ENCODE measurements at regions not wholly inside any gene's neighbourhood (a gene's known extent, or its start where the extent isn't known, plus 50 kb on each side); places are given as distances from the start of the nearest gene placed in this dataset.

DNA sequence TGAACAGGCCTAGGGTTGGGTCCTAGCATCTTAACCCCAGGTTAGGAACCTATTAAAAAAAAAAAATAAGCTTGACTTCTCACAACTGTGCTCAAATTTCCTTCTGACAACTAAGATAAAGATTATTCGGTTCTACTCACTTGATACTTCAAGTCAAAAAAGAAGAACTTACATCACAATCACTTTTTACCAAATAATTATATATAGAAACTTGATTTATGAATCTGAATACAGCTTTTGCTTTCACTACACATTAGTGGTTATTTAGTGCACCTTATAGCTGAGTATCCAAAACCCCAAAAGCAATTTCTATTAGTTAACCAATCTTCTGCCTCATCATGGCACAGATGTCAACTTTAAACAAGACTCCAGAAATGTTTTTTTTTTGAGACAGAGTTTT is 119.0 kb upstream of the DST start:
- TF ChIP-seq POLR2A (IDR thresholded peaks at IDR 0.05; ENCODE audit: low read length) = no peak
- no peak for TF ChIP-seq CTCF (IDR thresholded peaks at IDR 0.05)
- TF ChIP-seq, protein P1, sequence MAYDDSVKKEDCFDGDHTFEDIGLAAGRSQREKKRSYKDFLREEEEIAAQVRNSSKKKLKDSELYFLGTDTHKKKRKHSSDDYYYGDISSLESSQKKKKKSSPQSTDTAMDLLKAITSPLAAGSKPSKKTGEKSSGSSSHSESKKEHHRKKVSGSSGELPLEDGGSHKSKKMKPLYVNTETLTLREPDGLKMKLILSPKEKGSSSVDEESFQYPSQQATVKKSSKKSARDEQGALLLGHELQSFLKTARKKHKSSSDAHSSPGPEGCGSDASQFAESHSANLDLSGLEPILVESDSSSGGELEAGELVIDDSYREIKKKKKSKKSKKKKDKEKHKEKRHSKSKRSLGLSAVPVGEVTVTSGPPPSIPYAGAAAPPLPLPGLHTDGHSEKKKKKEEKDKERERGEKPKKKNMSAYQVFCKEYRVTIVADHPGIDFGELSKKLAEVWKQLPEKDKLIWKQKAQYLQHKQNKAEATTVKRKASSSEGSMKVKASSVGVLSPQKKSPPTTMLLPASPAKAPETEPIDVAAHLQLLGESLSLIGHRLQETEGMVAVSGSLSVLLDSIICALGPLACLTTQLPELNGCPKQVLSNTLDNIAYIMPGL (CRISPR knock-in tag; IDR thresholded peaks at IDR 0.05; ENCODE audit: borderline replicate concordance) = no peak
- no peak for TF ChIP-seq MAX (IDR thresholded peaks at IDR 0.05)
- TF ChIP-seq EP300 (IDR thresholded peaks at IDR 0.05) = no peak
- no peak for TF ChIP-seq HDAC2 (IDR thresholded peaks at IDR 0.05)
- no peak for TF ChIP-seq ZNF302 (CRISPR knock-in tag; IDR thresholded peaks at IDR 0.05)
- TF ChIP-seq HES2 (IDR thresholded peaks at IDR 0.05) = no peak
- TF ChIP-seq MAFK (IDR thresholded peaks at IDR 0.05; ENCODE audit: partially characterized antibody) = no peak
- no peak for TF ChIP-seq HOXA7 (CRISPR knock-in tag; IDR thresholded peaks at IDR 0.05)
